HG02678 (cell line): ENCODE measurements at regions not wholly inside any gene's neighbourhood (a gene's known extent, or its start where the extent isn't known, plus 50 kb on each side); places are given as distances from the start of the nearest gene placed in this dataset.
A peak's percentile ranks its signal among the peaks of the same experiment; 100 is the strongest.
"Not testable (repeated sequence)": the region's sequence is repeated elsewhere in the genome, so short reads cannot be mapped to it uniquely, and the experiment has no call there.

ENCODE experiments used
- ATAC-seq: cut with Tn5 transposase; IDR thresholded peaks from one replicate; pipeline ENCODE4 v1.9.1; 2021; ENCODE audit warnings: mild to moderate bottlenecking, moderate library complexity; ENCODE audit not compliant: unreplicated experiment

DNA sequence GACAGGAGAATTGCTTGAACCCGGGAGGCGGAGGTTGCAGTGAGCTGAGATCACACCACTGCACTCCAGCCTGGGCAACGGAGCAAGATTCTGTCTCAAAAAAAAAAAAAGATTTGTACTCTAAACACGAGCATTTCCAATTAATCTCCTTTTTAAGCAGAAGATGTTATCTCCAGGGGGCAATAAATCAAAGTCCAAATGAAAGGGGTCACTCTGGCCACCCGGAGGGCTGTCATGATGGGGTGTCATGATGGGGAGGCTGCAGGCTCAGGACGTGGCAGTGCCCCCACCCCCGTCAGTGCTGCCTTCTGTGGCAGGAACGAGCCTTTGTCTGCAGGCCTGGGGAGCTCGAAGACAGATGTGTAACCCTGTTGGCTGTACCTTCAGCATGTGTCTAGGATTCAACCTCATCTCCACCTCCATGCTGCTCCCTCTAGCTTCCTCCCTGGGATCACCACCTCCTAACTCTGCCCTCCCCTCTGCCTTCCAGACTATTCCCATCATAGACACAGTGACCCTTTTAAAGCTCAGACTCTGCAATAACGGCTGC is 76.9 kb upstream of the YWHAQ start:
- no peak for ATAC-seq

DNA sequence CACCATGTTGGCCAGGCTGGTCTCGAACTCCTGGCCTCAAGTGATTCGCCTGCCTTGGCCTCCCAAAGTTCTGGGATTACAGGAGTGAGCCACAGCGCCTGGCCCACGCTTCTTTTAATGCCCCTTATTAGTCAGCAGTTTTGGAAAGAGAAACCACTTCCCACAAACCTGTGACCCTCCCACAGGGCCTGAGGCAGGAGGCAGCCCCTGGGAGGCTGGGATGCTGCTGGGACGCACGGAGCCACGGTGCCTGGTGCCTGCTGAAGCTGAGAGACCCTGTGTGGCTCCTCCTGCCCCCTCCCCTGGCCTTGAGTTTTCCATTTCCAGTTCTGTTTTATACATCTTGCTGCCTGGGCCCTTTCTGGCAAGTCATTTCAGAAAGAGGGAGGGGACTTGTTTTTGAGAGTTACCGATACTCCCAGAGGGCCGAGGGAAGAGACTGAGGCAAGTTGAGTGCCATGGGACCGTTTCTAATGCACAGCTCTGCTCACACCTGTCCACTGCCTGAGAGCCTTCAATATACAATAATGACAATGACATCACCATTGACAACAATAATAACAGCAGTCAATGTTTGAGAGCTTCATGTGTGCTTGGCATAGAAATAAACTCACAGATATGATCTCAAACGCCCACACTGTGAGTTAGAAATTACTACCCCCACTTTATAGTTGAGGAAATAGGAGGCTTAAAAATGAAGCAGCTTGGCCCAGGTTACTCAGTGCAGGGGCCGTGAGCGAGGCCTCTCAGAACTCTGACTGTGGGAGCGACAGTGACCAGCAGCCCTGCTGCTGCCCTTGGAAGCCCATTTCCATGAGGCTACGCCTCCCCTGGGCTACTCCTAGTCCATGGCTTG is 78.1 kb upstream of the YWHAQ start:
- ATAC-seq = peak; percentile 62

GRCh38 chr2:9709539-9710285 is 78.9 kb upstream of the YWHAQ start:
- no peak for ATAC-seq

DNA sequence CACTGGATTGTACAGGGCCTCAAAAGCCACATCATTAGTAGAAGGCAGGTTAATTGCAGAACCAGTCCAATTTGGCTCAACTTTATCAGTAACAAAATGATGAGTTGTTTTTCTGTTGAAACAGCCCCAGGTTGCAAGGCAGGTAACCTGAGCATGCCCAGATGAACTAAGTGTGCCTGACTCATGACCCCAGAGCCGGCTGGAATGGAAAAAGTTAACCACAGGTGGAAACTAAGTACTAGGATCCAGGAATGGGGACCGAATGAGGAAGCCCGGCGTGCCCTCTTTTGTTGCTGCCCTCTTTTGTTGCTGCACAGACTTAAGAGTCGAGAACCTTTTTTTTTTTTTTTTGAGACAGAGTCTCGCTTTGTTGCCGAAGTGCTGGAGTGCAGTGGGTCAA is 79.5 kb upstream of the YWHAQ start:
- ATAC-seq = no peak

- no peak for ATAC-seq
Measured at GRCh38 chr2:9712263-9712662, 81.5 kb upstream of the YWHAQ start.

GRCh38 chr2:9714630-9715214 is 83.9 kb upstream of the YWHAQ start:
- no peak for ATAC-seq

DNA sequence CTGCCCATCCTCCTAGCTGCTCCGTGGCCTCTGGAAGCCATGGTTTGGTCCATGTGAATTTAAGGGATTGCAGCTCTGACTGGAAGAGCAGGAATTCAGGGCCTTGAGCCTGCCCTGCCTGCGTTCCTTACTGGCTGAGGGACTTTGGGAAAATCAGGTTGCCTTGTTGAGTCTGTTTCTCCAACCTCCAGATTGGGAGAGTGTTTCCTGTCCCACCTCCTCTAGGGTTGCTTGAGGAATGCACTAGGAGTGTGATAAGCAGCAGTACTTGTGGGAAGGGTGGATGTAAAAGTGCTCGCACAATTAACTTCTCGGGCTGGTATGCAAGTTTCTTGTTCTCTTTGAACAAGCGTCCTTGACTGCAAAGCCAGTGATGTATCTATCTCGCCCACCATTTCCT is 84.4 kb upstream of the YWHAQ start:
- no peak for ATAC-seq

DNA sequence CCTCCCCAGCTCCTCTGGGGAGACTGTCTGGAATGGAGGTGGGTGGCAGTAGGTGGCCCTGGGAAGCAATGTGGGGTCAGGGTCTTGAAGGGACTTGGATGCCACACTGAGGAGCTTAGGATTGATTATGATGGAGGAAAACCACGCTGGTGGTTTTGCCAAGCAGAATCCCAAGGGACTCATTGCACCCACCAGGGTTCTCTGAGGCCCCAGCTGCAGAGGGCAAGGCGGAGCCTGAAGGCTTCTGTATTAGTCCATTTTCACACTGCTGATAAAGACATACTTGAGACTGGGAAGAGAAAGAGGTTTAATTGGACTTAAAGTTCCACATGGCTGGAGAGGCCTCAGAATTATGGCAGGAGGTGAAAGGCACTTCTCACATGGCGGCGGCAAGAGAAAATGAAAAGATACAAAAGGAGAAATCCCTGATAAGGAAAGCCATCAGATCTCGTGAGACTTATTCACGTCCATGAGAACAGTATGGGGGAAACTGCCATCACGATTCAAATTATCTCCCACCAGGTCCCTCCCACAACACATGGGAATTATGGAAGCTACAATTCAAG is 87.2 kb upstream of the YWHAQ start:
- no peak for ATAC-seq

DNA sequence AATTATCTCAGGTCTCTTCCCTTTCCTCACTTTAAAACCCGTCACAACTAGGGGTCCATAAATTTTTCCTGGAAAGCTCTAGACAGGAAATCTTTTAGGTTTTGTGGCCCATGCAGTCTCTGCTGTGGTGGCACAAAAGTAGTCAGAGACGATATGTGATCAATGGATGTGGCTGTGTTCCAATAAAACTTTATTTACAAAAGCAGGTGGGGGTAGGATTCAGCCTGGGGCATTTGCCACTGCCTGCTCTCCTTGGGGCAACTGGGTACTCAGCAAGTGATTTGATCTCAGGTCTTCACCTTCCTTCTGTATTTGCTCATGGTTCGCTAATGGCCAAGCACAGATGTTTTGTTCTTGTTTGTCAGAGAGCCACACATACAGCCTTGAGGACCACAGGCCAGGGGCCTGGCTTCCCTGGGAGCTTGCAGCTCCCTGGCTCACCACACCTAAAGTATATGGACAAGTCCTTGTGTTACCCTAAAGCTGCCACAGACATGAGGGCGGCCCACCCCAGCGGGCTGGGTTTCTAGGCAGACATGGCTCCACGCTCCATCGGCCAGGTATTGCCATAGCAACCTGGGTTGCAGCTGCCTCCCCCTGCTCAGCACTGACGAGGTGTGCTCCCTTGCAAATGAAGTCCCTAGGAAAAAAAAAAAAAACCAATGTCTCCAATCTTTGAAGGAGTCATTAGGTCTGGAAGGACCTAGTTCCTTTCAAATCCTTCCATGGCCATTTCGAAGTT is 89.7 kb upstream of the YWHAQ start:
- ATAC-seq = no peak

DNA sequence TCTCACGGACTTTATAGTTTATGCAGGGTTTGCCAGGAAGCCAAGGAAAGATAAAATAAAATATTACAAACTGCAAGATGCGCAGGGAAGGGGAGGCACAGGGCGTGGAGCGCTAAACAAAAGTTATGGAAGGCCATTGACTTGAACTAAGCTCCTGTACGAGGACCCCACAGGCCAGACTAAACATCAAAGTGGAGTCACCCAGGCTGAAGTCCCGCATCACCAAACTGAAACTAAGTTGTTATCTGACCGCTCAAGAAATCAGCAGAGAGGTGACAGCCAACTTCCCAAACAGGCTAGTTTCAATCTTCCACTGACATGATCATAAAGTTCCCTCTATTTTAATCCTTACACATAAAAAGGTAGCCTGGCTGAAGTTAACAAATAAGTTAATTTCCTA is 90.5 kb upstream of the YWHAQ start:
- no peak for ATAC-seq

DNA sequence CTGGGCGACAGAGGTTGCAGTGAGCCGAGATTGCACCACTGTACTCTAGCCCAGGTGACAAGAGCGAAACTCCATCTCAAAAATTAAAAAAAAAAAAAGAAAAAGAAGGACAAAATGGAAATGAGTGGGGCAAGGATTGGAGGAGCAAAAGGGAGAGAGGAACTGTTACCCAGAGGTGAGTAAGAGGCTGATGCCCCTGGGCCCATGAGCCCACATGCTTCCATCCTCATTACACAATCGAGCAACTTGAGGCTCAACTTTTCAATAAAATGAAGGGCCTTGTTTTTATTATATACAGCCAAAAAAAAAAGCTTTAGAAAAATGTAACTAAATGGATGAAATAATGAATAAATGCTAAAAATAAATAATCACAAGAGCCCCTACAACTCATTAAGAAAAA is 91.7 kb upstream of the YWHAQ start:
- no peak for ATAC-seq

DNA sequence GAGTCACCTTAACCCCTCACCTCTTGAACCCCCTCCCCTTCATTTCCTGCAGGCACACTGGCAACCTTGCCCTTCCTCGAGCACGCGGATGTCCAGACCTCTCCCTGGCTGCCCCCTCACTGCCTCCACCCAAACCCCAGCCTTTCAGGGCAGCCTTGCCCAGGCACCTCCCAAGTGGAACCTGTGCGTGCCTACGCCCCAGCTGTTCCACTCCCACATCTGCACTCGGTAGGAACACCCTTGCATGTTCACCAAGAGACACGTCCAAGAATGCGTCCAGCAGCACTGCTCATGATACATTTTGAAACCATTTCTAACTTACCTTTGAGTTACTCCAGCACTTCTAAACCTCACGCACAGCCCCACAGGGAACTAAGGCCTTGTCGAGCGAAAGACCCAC is 93.8 kb upstream of the YWHAQ start:
- no peak for ATAC-seq

DNA sequence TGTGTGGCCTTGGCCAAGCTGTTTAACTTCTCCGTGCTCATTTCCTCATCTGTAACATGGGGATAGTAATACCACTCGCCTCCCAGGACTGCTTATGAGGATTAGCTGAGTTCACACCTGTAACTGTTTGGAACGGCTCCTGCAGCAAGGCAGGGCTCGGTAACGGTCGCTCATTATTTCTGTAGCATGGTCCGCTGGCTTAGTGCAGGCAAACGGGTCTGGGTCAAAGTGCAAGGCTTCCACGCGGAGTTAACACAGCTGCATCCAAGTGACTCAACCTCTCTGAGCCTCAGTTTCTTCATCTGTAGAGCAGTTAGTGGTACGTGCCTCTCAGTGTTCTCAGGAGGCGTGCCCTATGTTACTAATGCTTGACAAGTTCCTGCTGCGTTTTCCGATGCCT is 94.3 kb upstream of the YWHAQ start:
- ATAC-seq = no peak

DNA sequence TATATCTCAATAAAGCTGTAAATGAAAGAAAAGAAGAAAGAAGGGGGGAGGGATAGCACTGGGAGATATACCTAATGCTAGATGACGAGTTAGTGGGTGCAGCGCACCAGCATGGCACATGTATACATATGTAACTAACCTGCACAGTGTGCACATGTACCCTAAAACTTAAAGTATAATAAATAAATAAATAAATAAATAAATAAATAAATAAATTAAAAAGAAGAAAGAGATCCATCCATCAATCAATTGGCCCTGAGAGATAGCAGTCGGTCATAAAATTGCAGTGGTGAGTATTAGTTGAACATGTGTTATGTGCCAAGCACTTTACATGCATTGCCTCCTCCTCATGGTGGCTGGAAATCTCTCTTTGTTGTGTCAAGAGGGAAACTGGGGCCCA is 95.2 kb upstream of the YWHAQ start:
- ATAC-seq = not testable (repeated sequence)

- not testable (repeated sequence) for ATAC-seq
Measured at GRCh38 chr2:9730523-9730922, 99.7 kb upstream of the YWHAQ start.

GRCh38 chr2:9732824-9733223 is 102.0 kb upstream of the YWHAQ start:
- no peak for ATAC-seq

GRCh38 chr2:9734308-9734707 is 103.5 kb upstream of the YWHAQ start:
- ATAC-seq = no peak

GRCh38 chr2:9735335-9735734 is 104.5 kb upstream of the YWHAQ start:
- no peak for ATAC-seq

DNA sequence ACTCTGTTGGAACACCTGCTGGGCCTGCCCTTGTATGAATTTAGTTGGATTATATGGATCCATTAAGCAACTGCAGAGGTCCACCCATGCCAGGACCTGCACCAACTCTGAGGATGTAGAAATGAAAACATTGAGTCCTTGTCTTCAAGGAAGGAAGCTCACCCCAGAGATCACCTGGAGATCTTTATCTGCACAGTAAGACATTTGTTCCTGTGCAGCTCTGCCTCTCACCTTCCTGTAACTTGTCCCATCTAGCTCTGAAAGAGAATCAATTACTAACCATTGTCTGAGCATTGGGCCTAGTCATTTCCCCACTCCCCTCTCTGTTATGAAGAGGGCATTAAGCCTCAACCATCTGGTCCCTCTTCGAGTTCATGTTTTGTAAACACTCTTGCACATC is 105.2 kb upstream of the YWHAQ start:
- no peak for ATAC-seq

DNA sequence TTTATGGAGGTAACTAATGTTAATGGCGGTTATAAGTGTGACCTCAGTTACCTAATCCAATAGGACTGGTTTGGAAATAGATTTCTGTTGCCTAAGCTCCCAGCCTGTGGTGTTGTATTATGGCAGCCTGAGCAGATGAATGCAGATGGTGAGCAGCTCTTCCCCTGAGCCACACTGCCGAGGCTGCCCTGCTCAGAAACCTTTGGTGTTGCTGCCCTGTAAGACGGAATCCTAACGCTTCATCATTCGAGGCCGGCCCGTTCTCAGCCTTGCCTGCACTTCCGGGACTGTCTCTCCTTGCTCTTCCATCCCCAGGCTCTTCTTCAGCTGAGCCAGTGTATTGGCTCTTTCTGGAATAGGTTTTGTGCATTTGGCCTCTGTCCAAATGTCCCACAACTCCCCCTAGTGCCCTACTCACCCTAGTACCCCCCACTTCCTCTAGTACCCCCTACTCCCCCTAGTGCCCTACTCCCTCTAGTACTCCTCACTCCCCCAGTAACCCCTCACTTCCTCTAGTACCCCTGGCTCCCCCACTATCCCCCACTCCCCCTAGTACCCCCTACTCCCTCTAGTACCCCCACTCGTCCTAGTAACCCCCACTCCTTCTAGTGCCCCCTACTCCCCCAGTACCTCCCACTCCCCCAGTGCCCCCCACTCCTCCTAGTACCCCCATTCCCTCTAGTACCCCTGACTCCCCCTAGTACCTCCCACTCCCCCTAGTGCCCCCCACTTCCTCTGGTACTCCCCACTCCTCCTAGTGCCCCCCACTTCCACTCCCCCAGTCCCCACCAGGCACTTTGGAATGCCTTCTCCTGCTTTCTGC is 106.0 kb upstream of the TAF1B start:
- ATAC-seq = no peak
